ENCODE measurements at regions not wholly inside any gene's neighbourhood (a gene's known extent, or its start where the extent isn't known, plus 50 kb on each side); places are given as distances from the start of the nearest gene placed in this dataset.
"Not testable (repeated sequence)": the region's sequence is repeated elsewhere in the genome, so short reads cannot be mapped to it uniquely, and the experiment has no call there.

DNA sequence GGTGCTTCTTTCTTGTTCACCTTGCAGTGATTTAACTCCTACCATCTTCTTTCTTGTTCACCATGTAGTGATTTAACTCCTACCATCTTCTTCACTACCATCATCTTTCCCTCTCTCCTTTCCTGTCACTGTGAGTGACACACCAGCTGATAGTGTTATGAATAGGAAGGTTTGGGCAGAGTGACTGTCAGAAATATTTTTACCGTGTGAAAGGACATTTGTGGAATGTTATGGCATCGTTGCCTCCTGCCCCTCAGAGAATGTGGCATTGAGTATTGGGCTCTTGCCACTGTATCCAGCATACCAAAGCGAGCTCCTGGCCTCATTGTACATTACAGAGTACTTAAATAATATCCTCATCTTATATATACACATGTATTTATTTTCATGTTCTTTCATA, 90.8 kb upstream of the AMOT start:
- DNase-seq (ENCODE audit: low read depth in 2 of 2) = no peak

GRCh38 chrX:112923381-112923780, 82.8 kb upstream of the AMOT start:
- DNase-seq (ENCODE audit: low read depth in 2 of 2) = not testable (repeated sequence)

DNA sequence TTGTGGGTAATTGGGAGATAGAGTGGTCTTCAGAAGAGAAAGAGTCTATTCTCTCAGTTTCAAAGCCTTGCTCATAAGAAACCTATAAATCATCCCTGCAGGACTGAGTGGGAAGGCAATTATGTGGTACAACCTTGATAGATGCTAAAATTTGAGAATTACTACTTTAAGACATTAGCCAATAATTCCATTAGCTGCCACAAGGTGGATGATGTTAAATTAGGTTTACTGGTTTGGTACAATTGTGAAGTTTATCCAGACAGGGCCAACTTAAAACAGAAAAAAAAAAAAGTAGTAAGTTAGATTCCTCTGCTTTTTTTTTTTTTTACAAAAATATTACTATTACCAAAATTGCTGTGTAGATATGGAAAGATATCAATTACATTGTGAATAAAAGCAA, 73.2 kb upstream of the AMOT start:
- no peak for DNase-seq (ENCODE audit: low read depth in 2 of 2)

- no peak for DNase-seq (ENCODE audit: low read depth in 2 of 2)
Measured at GRCh38 chrX:112910418-112910817, 69.8 kb upstream of the AMOT start.

- no peak for DNase-seq (ENCODE audit: low read depth in 2 of 2)
Measured at GRCh38 chrX:112901869-112902725, 61.5 kb upstream of the AMOT start.

DNA sequence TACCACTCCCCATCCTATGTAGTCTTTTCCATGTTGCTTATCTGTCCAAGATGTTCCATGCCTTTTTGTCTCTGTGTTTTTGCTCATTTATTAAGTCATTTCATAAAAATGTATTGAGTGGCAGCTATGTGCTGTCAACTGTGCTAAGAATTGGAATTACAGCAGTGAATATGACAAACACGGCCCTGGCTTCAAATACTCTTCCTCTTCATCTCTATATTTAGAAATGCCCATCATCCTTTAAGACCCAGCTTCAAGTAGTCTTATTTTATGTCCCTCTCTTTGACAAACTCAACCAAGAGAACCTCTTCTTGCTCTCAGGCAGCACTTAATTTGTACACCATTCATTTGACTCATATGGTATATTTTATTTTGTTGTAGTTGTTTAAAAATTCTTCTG, 55.4 kb upstream of the AMOT start:
- no peak for DNase-seq (ENCODE audit: low read depth in 2 of 2)
